ENCODE measurements at regions not wholly inside any gene's neighbourhood (a gene's known extent, or its start where the extent isn't known, plus 50 kb on each side); places are given as distances from the start of the nearest gene placed in this dataset.

DNA sequence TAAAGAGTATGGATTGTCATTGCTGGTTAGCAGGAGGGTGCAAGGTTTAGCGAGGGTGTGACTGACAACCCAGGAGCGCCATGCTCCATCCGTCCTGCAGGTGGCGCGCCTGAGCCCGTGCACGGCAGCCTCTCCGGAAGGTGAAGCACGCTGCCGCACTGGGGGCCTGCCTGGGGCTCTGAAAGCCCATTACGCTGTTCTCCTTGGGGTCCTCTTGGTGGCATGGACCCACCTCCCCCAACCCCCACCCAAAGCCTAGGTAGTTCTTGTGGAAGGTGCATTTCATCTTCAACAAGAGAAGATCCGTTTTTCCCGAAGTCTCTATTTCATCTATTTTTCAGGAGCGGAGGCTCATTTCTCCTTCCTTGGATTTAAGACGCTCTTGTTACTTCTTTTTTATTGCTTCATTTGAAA lies 197.4 kb upstream of the KCNG1 start:
- TF ChIP-seq CTCF (IDR thresholded peaks at IDR 0.05), result peak in 5 of 7 experiments; percentile 4 to 68 (median 49)
- TF ChIP-seq POLR2AphosphoS5 (IDR thresholded peaks at IDR 0.05), result no peak
- no peak for TF ChIP-seq POLR2A (IDR thresholded peaks at IDR 0.05)

Data from stomach (tissue), 4 donors.